Activated naive CD4-positive, alpha-beta T cell treated with anti-CD3 and anti-CD28 coated beads, Interleukin-2, amount 50 U/mL, for 24 hours (primary cell): ENCODE measurements at regions not wholly inside any gene's neighbourhood (a gene's known extent, or its start where the extent isn't known, plus 50 kb on each side); places are given as distances from the start of the nearest gene placed in this dataset.

Experiments used
- H3K27ac Mint-ChIP-seq: one replicate; pipeline ENCODE4 v1.8.0; 2021; ENCODE audit warnings: mild to moderate bottlenecking, mixed read lengths
- H3K27me3 Mint-ChIP-seq: one replicate; pipeline ENCODE4 v1.8.0; 2021; ENCODE audit warnings: mixed read lengths
- H3K36me3 Mint-ChIP-seq: one replicate; pipeline ENCODE4 v1.8.0; 2021; ENCODE audit warnings: mixed read lengths
- H3K4me1 Mint-ChIP-seq: one replicate; pipeline ENCODE4 v1.8.0; 2021; ENCODE audit warnings: mixed read lengths
- H3K4me3 Mint-ChIP-seq: one replicate; pipeline ENCODE4 v1.8.0; 2021; ENCODE audit warnings: mild to moderate bottlenecking, mixed read lengths
- H3K9me3 Mint-ChIP-seq: one replicate; pipeline ENCODE4 v1.8.0; 2021; ENCODE audit warnings: mixed read lengths

- Mint-ChIP-seq H3K27me3 (peaks cover 8% of the 10 kb centered on the region), H3K4me3 (no peak overlapping the region), H3K9me3 (no peaks in the 10 kb centered on the region), H3K27ac (peak overlapping the region; percentile 68), H3K36me3 (no peaks in the 10 kb centered on the region), H3K4me1 (no peaks in the 10 kb centered on the region)
Observed at GRCh38 chr14:93870377-93870776, 56.8 kb upstream of the FAM181A start.

- Mint-ChIP-seq H3K4me3 (no peak overlapping the region), H3K27ac (no peak overlapping the region), H3K9me3 (no peaks in the 10 kb centered on the region), H3K27me3 (peaks cover 8% of the 10 kb centered on the region), H3K36me3 (no peaks in the 10 kb centered on the region), H3K4me1 (no peaks in the 10 kb centered on the region)
Observed at GRCh38 chr14:93869427-93869826, 57.7 kb upstream of the FAM181A start.

- no peaks in the 10 kb centered on the region for H3K36me3 Mint-ChIP-seq
- H3K4me1 Mint-ChIP-seq = no peaks in the 10 kb centered on the region
- no peaks in the 10 kb centered on the region for H3K9me3 Mint-ChIP-seq
- H3K27ac Mint-ChIP-seq = no peak overlapping the region
- no peak overlapping the region for H3K4me3 Mint-ChIP-seq
- peaks cover 6% of the 10 kb centered on the region for H3K27me3 Mint-ChIP-seq
Observed at GRCh38 chr14:93868165-93868564, 59.0 kb upstream of the FAM181A start.

GRCh38 chr14:93862265-93862664, 64.9 kb upstream of the FAM181A start:
- H3K36me3 Mint-ChIP-seq = no peaks in the 10 kb centered on the region
- H3K27me3 Mint-ChIP-seq = peaks cover 1% of the 10 kb centered on the region
- H3K9me3 Mint-ChIP-seq = no peaks in the 10 kb centered on the region
- no peaks in the 10 kb centered on the region for H3K4me1 Mint-ChIP-seq
- H3K27ac Mint-ChIP-seq = no peak overlapping the region
- no peak overlapping the region for H3K4me3 Mint-ChIP-seq

- Mint-ChIP-seq H3K27ac (no peak overlapping the region), H3K36me3 (no peaks in the 10 kb centered on the region), H3K4me1 (no peaks in the 10 kb centered on the region), H3K9me3 (no peaks in the 10 kb centered on the region), H3K4me3 (no peak overlapping the region), H3K27me3 (peaks cover 1% of the 10 kb centered on the region)
Observed at GRCh38 chr14:93861836-93862235, 65.3 kb upstream of the FAM181A start.

GRCh38 chr14:93859957-93860356, 67.2 kb upstream of the FAM181A start:
- H3K4me3 Mint-ChIP-seq = no peak overlapping the region
- no peaks in the 10 kb centered on the region for H3K36me3 Mint-ChIP-seq
- H3K9me3 Mint-ChIP-seq = no peaks in the 10 kb centered on the region
- H3K27me3 Mint-ChIP-seq = no peaks in the 10 kb centered on the region
- no peak overlapping the region for H3K27ac Mint-ChIP-seq
- no peaks in the 10 kb centered on the region for H3K4me1 Mint-ChIP-seq

GRCh38 chr14:93858896-93859295, 68.2 kb upstream of the FAM181A start:
- no peaks in the 10 kb centered on the region for H3K9me3 Mint-ChIP-seq
- no peaks in the 10 kb centered on the region for H3K27me3 Mint-ChIP-seq
- H3K4me3 Mint-ChIP-seq = no peak overlapping the region
- no peaks in the 10 kb centered on the region for H3K36me3 Mint-ChIP-seq
- H3K27ac Mint-ChIP-seq = no peak overlapping the region
- H3K4me1 Mint-ChIP-seq = no peaks in the 10 kb centered on the region

- H3K4me1 Mint-ChIP-seq = no peaks in the 10 kb centered on the region
- no peaks in the 10 kb centered on the region for H3K36me3 Mint-ChIP-seq
- no peak overlapping the region for H3K4me3 Mint-ChIP-seq
- peak overlapping the region; percentile 37 for H3K27ac Mint-ChIP-seq
- no peaks in the 10 kb centered on the region for H3K9me3 Mint-ChIP-seq
- peaks cover 4% of the 10 kb centered on the region for H3K27me3 Mint-ChIP-seq
Observed at GRCh38 chr14:93857500-93858283, 69.4 kb upstream of the PRIMA1 start.

- Mint-ChIP-seq H3K27ac (no peak overlapping the region), H3K27me3 (peaks cover 5% of the 10 kb centered on the region), H3K36me3 (no peaks in the 10 kb centered on the region), H3K4me3 (no peak overlapping the region), H3K4me1 (no peaks in the 10 kb centered on the region), H3K9me3 (no peaks in the 10 kb centered on the region)
Observed at GRCh38 chr14:93857081-93857480, 68.8 kb upstream of the PRIMA1 start.

GRCh38 chr14:93855737-93856136, 67.5 kb upstream of the PRIMA1 start:
- H3K27ac Mint-ChIP-seq = no peak overlapping the region
- H3K36me3 Mint-ChIP-seq = no peaks in the 10 kb centered on the region
- no peak overlapping the region for H3K4me3 Mint-ChIP-seq
- H3K4me1 Mint-ChIP-seq = no peaks in the 10 kb centered on the region
- H3K27me3 Mint-ChIP-seq = peaks cover 6% of the 10 kb centered on the region
- no peaks in the 10 kb centered on the region for H3K9me3 Mint-ChIP-seq

GRCh38 chr14:93847473-93847872, 59.2 kb upstream of the PRIMA1 start:
- H3K4me3 Mint-ChIP-seq = no peak overlapping the region
- H3K4me1 Mint-ChIP-seq = no peaks in the 10 kb centered on the region
- H3K9me3 Mint-ChIP-seq = peaks cover 6% of the 10 kb centered on the region
- peaks cover 12% of the 10 kb centered on the region for H3K27me3 Mint-ChIP-seq
- H3K27ac Mint-ChIP-seq = no peak overlapping the region
- no peaks in the 10 kb centered on the region for H3K36me3 Mint-ChIP-seq

GRCh38 chr14:93838238-93838637, 50.0 kb upstream of the PRIMA1 start:
- Mint-ChIP-seq H3K9me3 (peaks cover 5% of the 10 kb centered on the region), H3K27ac (no peak overlapping the region), H3K36me3 (no peaks in the 10 kb centered on the region), H3K27me3 (peaks cover 17% of the 10 kb centered on the region), H3K4me1 (peaks cover 4% of the 10 kb centered on the region), H3K4me3 (no peak overlapping the region)
